NCI-H2107 treated with DMSO at 0.1 percent for 48 hours (cell line): ENCODE measurements at regions not wholly inside any gene's neighbourhood (a gene's known extent, or its start where the extent isn't known, plus 50 kb on each side); places are given as distances from the start of the nearest gene placed in this dataset.
"Not testable (repeated sequence)": the region's sequence is repeated elsewhere in the genome, so short reads cannot be mapped to it uniquely, and the experiment has no call there.

Experiments used
- DNase-seq: peaks from one replicate; lab custom pipeline; 2025; ENCODE audit not compliant: unreplicated experiment; lab: John Stamatoyannopoulos, UW

DNA sequence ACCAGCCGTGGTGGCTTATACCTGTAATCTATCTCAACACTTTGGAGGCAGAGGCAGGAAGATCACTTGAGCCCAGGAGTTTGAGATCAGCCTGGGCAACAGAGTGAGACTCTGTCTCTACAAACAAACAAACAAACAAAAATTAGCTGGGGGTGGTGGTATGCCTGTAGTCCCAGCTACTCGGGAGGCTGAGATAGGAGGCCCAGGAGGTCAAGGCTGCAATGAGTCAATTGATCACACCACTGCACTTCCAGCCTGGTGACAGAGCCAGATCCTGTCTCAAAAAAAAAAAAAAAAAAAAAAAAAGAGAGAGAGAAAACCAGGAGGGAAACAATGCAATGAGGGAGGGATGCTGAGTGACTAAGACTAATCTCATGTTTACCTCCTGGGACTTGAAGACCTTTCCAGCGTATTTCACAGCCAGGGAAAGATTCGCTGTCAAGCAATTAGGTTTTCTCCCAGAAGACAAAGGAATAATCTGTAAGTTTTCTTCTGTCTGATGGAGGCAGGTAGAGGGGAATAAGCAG lies 51.1 kb upstream of the MIER3 start:
- no peak for DNase-seq

DNA sequence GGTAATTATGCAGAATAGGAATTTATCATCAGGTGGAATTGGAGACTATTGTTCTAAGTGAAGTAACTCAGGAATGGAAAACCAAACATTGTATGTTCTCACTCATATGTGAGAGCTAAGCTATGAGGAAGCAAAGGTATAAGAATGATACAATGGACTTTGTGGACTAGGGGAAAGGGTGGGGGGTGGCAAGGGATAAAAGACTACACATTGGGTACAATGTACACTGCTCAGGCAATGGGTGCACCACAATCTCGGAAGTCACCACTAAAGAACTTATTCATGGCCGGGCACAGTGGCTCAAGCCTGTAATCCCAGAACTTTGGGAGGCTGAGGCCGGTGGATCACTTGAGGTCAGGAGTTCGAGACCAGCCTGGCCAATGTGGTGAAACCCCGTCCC lies 51.6 kb upstream of the MIER3 start:
- not testable (repeated sequence) for DNase-seq

DNA sequence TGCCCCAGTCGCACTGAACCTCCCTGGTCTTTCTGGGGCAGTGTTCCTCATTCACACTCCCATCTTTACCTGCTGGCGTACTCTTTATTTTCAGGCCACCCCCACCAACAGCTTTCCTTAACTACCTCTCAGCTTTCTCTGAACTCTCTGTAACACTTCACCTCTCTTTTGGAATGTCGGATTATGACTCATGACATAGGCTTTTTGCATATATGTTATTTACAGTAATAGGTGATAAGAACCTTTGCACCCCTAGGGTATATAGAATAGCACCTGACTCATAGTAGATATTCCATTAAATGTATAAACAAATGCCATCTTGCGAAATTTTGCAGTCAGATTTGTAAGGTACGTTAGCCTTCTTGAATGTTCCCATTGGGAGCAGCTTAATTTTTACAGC lies 52.9 kb upstream of the MIER3 start:
- no peak for DNase-seq

DNA sequence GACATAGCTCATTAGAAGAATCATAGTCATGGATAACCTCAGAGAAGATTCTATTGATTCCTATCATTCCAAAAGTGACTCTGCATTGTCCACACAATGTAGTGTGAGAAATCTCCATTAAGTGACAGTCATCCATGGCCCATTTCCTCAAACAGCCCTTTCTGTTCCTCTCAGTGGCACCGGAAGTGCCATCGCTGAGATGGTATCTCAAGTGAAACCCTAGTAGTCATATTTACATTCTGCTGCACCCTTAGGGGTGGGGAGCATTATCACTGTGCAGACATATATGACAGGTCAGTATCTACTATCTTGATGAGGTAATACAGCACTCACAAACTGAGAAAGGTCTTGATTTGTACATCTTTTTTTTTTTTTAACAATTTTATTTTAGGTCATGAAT lies 55.4 kb upstream of the MIER3 start:
- no peak for DNase-seq

GRCh38 chr5:57009811-57010210 lies 57.9 kb upstream of the MIER3 start:
- no peak for DNase-seq

DNA sequence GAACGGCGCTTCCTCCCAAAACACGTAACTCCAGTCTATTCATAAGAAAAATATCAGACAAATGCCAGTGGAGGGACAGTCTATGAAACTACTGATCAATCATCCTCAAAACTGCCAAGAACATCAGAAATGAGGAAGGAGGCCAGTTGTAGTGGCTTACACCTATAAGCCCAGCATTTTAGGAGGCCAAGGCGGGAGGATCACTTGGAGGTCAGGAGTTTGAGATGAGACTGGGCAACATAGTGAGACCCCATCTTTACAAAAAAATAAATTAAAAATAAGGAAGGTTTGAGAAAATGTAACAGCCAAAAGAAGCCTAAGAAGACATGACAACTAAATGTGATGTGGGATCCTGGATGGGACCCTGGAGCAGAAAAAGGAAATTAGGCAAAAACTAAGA lies 58.9 kb upstream of the MIER3 start:
- DNase-seq: no peak

GRCh38 chr5:57012511-57012910 lies 60.6 kb upstream of the MIER3 start:
- DNase-seq: no peak

- DNase-seq: no peak
Observed at GRCh38 chr5:57025961-57026360, 74.0 kb upstream of the MIER3 start.

- no peak for DNase-seq
Observed at GRCh38 chr5:57028161-57028560, 76.2 kb upstream of the MIER3 start.

DNA sequence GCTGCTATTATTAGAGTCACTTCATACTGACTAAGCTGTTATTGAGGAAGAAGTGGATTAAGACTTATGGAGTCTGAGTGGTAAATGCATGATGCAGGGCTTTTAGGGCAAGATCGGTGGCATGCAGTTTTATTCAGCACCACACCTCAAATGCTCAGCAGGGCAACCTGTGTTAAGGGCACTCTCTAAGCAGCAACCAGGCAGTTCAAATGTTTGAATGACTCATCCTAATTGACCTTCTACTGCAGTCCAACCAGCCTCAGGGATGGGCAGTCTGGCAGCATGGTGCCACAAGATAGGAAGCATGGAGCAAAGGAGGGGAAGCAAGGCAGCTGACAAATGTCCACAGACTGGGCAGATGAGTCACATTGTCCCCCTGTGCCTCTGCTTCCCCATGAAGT lies 80.2 kb upstream of the MIER3 start:
- DNase-seq: no peak

DNA sequence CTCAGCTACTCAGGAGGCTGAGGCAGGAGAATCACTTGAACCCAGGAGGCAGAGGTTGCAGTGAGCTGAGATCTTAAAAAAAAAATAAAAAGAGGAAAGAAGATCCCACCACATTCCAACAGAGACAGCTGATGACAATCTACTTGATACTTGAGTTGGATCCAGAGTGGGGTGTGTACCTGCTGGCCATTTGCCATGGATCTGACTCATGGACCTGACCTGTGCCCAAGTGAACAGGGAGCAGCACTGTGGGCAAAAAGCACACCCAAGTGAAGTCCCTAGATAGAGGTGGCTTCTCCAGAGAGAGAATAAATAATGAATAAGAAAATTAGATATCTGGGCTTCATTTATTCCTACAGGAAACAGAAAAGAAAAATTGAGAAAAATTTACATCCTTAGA lies 81.2 kb upstream of the MIER3 start:
- DNase-seq: no peak

GRCh38 chr5:57033503-57033902 lies 81.6 kb upstream of the MIER3 start:
- no peak for DNase-seq

- no peak for DNase-seq
Observed at GRCh38 chr5:57034201-57034916, 82.4 kb upstream of the MIER3 start.

DNA sequence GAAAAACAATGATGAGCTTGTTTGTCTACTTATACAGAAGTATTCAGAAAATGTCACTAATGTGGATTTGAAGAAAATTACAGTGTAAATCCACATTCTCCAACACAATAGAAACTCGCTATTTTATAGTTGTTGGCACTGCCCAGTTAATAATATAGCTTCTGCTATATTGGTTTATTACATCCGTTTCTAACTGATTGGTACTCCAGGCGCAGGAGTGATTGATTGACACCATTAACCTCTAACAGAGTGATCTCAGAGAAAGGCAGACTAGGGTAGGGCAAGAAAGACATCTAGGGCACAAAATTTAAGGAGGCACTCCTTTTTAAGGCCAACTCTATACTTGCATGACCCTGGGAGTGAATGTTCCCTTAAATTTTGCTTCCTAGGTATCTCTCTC lies 84.0 kb upstream of the MIER3 start:
- no peak for DNase-seq

DNA sequence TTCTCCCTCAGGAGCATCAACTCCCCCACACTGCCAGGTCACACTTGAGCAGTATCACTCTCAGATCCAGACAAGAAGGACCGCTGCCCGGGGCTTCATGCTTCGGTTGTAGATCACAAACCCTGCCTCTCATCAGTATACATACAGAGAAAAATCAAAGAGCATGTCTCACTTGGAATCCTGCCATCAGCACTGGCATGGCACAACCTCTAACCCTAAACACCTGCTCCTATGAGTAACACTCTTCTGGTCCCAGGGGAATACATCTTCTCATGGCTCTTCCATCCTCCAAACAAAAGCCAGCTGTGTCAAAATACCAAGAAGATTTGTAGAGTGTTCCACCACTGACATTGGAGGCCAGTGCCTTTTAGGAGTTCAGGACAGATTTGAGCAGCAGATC lies 84.8 kb upstream of the MIER3 start:
- DNase-seq: peak; percentile 0

DNA sequence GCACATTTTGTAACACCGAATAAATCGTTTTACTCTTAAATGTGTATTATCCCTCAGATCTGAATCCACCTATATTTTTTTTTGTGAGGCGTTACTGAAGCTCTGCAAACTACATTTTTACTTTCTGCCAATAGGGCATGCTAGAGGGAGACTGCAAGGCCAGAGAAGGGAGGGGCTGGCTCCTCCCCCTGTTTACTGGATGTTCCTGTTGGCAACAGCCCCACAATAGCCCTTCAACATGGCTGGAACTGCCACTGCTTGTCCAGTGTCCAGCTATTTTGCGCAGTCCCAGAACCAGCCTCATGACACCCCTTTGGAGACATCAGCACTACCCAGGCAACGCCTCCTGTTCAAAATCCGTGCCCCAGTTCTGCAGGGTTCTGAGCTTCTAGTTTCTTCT lies 85.4 kb upstream of the MIER3 start:
- DNase-seq: no peak

DNA sequence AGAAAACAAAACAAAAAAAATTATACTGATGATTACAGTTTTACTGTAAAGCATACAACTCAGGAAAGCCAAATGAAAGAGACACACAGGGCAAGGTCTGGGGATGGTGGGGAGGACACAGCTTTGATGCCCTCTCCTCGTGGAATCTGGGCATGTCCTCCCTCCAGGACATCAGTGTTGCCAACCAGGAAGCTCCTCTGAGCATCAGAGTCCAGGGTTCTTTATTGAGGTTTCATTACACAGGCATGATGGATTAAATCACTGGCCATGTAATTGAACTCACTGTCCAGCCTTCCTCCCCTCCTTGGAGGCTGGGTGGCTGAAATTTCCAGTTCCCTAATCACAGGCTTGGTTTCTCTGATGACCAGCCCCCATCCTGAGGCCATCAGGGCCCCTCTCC lies 89.6 kb upstream of the MIER3 start:
- DNase-seq: no peak

DNA sequence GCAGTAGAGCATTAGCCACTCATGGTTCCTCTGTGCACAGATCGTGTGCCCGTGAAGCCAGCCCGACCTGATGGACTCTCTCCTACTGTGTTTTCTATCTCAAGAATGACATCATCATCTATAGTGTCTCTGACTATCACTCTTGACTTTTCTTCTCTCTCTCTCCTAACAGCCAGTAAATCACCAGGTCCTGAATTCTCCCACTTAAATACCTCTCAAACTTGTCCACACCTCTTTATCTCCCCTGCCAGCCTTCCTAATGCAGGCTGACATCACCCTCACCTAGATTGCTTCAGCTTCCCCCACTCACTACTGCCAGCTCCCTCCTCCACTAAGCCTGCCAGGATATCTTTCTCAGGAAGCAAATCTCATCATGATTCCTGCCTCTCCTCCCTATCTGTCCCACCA lies 90.6 kb upstream of the MIER3 start:
- no peak for DNase-seq

GRCh38 chr5:57054135-57054534 lies 102.2 kb upstream of the MIER3 start:
- DNase-seq: no peak

DNA sequence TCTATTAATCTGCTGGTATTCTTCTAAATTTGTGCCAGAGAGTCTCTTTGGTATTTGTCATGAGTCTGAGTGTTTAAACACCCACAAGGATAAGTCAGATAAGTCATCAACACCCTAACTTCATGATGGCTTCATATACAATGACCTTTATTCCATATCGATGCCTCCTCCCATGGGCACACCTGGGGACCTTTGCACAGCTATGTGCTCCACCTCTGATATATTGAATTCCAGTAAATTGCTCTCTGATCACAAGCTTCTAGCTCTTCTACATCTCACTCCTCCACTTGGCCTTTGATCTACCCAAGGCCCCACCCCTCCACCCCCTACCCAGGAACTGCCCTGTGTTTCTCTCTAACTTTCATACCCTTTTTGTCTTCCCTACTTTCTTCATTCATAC lies 102.7 kb upstream of the MIER3 start:
- no peak for DNase-seq

- no peak for DNase-seq
Observed at GRCh38 chr5:57055731-57056130, 103.8 kb upstream of the MIER3 start.

DNA sequence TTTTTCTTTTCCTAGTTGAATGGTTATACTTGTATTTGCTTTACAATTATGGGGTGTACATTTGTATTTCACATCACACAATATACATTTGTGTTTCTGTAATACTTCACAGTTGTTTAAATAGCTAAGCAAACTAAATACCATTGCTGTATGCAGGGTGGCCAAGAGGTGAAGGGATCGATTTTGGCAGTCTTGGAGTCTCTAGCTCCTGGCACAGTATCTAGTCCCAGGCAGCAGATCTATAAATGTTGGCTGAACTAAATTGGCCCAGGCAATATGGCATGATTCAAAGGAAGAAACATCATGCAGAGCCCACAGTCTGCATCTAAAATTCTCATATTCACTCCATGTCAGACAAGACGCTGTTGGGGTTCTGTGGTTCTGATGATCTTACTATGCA lies 110.1 kb upstream of the GPBP1 start:
- DNase-seq: no peak

DNA sequence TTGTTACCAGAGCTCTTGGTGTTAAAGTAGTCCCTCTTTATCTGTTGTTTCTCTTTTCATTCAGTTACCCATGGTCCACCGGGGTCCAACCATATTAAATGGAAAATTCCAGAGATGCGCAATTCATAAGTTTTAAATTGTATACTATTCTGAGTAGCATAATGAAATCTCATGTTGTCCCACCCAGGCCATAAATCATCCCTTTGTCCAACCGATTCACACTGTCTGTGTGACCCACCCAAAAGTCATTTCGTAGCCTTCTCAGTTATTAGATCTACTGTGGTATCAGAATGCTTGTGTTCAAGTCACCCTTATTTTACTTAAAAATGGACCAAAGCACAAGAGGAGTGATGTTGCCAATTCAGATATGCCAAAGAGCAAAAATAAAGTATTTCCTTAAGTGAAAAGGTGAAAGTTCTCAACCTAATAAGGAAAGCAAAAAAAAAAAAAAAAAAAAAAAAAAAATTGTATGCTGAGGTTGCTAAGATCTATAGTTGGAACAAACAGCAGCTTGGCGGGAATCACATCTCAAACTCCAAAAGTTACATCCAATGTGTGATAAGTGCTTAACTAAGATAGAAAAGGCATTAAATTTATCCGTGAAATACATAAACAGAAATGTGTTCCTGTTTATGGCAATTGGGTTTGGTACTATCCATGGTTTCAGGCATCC lies 106.8 kb upstream of the GPBP1 start:
- no peak for DNase-seq
